ENCODE measurements at regions not wholly inside any gene's neighbourhood (a gene's known extent, or its start where the extent isn't known, plus 50 kb on each side); places are given as distances from the start of the nearest gene placed in this dataset.

GRCh38 chr1:4461726-4462290 is 192.6 kb upstream of the AJAP1 start:
- Histone ChIP-seq H3K27ac (ENCODE audit: low read length) (no peak overlapping the region), H3K4me2 (ENCODE audit: low read length) (no peak overlapping the region), H3K9me3 (ENCODE audit: insufficient read depth, low read length) (no peaks in the 10 kb centered on the region), H3K4me3 (ENCODE audit: low read length) (no peak overlapping the region), H4K20me1 (ENCODE audit: insufficient read depth, low read length) (no peaks in the 10 kb centered on the region), H3K4me1 (ENCODE audit: low read length) (no peaks in the 10 kb centered on the region), H3K9ac (ENCODE audit: low read length) (no peak overlapping the region), H3K79me2 (ENCODE audit: low read length) (no peaks in the 10 kb centered on the region), H3K36me3 (replicated peaks; ENCODE audit: low read depth, low read length) (no peaks in the 10 kb centered on the region), H3K27me3 (ENCODE audit: low read depth, low read length) (no peaks in the 10 kb centered on the region), H2AFZ (ENCODE audit: low read depth, low read length) (no peak overlapping the region)
- TF ChIP-seq EZH2phosphoT487 (IDR thresholded peaks at IDR 0.05; ENCODE audit: low read depth) = no peak
- TF ChIP-seq, protein P1, sequence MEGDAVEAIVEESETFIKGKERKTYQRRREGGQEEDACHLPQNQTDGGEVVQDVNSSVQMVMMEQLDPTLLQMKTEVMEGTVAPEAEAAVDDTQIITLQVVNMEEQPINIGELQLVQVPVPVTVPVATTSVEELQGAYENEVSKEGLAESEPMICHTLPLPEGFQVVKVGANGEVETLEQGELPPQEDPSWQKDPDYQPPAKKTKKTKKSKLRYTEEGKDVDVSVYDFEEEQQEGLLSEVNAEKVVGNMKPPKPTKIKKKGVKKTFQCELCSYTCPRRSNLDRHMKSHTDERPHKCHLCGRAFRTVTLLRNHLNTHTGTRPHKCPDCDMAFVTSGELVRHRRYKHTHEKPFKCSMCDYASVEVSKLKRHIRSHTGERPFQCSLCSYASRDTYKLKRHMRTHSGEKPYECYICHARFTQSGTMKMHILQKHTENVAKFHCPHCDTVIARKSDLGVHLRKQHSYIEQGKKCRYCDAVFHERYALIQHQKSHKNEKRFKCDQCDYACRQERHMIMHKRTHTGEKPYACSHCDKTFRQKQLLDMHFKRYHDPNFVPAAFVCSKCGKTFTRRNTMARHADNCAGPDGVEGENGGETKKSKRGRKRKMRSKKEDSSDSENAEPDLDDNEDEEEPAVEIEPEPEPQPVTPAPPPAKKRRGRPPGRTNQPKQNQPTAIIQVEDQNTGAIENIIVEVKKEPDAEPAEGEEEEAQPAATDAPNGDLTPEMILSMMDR (IDR thresholded peaks at IDR 0.05; ENCODE audit: low read depth, low read length) = no peak

GRCh38 chr1:4462831-4463484 is 191.5 kb upstream of the AJAP1 start:
- Histone ChIP-seq H2AFZ (ENCODE audit: low read depth, low read length) (no peak overlapping the region), H3K27ac (ENCODE audit: low read length) (no peak overlapping the region), H4K20me1 (ENCODE audit: insufficient read depth, low read length) (no peaks in the 10 kb centered on the region), H3K4me1 (ENCODE audit: low read length) (no peaks in the 10 kb centered on the region), H3K36me3 (replicated peaks; ENCODE audit: low read depth, low read length) (no peaks in the 10 kb centered on the region), H3K4me3 (ENCODE audit: low read length) (no peak overlapping the region), H3K27me3 (ENCODE audit: low read depth, low read length) (no peaks in the 10 kb centered on the region), H3K4me2 (ENCODE audit: low read length) (no peak overlapping the region), H3K79me2 (ENCODE audit: low read length) (no peaks in the 10 kb centered on the region), H3K9ac (ENCODE audit: low read length) (no peak overlapping the region), H3K9me3 (ENCODE audit: insufficient read depth, low read length) (no peaks in the 10 kb centered on the region)
- TF ChIP-seq, protein P1 (IDR thresholded peaks at IDR 0.05; ENCODE audit: low read depth, low read length) = no peak
- no peak for TF ChIP-seq EZH2phosphoT487 (IDR thresholded peaks at IDR 0.05; ENCODE audit: low read depth)

DNA sequence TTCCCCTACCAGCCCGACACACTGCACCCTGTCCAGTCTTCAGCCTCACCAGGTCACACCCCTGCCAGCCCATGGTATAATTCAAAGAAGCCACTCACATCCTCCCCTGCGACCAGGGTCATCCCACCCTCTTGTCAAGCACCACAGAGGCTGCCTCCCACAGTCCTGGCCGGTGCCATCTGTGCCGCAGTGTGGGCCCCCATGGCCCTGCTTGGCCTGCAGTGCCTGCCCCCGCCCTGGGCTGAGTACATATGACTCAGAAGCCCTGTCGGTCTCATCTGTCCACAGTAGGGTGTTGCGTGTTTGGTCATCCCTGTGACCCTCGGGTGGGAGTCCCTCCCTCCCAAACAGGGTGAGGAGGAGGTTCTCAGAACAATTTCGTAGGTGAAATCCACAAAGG is 190.8 kb upstream of the AJAP1 start:
- no peak overlapping the region for H2AFZ ChIP-seq (ENCODE audit: low read depth, low read length)
- no peaks in the 10 kb centered on the region for H3K27me3 ChIP-seq (ENCODE audit: low read depth, low read length)
- H3K9me3 ChIP-seq (ENCODE audit: insufficient read depth, low read length) = no peaks in the 10 kb centered on the region
- H3K4me3 ChIP-seq (ENCODE audit: low read length) = no peak overlapping the region
- TF ChIP-seq EZH2phosphoT487 (IDR thresholded peaks at IDR 0.05; ENCODE audit: low read depth) = no peak
- TF ChIP-seq, protein P1 (IDR thresholded peaks at IDR 0.05; ENCODE audit: low read depth, low read length) = no peak
- H3K4me1 ChIP-seq (ENCODE audit: low read length) = no peaks in the 10 kb centered on the region
- H3K27ac ChIP-seq (ENCODE audit: low read length) = no peak overlapping the region
- no peaks in the 10 kb centered on the region for H3K79me2 ChIP-seq (ENCODE audit: low read length)
- H3K36me3 ChIP-seq (replicated peaks; ENCODE audit: low read depth, low read length) = no peaks in the 10 kb centered on the region
- no peak overlapping the region for H3K4me2 ChIP-seq (ENCODE audit: low read length)
- H3K9ac ChIP-seq (ENCODE audit: low read length) = no peak overlapping the region
- H4K20me1 ChIP-seq (ENCODE audit: insufficient read depth, low read length) = no peaks in the 10 kb centered on the region

- H3K9ac ChIP-seq (ENCODE audit: low read length) = no peak overlapping the region
- TF ChIP-seq, protein P1 (IDR thresholded peaks at IDR 0.05; ENCODE audit: low read depth, low read length) = no peak
- H3K9me3 ChIP-seq (ENCODE audit: insufficient read depth, low read length) = no peaks in the 10 kb centered on the region
- no peaks in the 10 kb centered on the region for H3K27me3 ChIP-seq (ENCODE audit: low read depth, low read length)
- no peaks in the 10 kb centered on the region for H4K20me1 ChIP-seq (ENCODE audit: insufficient read depth, low read length)
- no peak overlapping the region for H3K4me3 ChIP-seq (ENCODE audit: low read length)
- no peaks in the 10 kb centered on the region for H3K79me2 ChIP-seq (ENCODE audit: low read length)
- no peak overlapping the region for H3K4me2 ChIP-seq (ENCODE audit: low read length)
- H3K36me3 ChIP-seq (replicated peaks; ENCODE audit: low read depth, low read length) = no peaks in the 10 kb centered on the region
- no peaks in the 10 kb centered on the region for H3K4me1 ChIP-seq (ENCODE audit: low read length)
- H3K27ac ChIP-seq (ENCODE audit: low read length) = no peak overlapping the region
- no peak overlapping the region for H2AFZ ChIP-seq (ENCODE audit: low read depth, low read length)
Observed at GRCh38 chr1:4464478-4464877, 189.9 kb upstream of the AJAP1 start.
